ENCODE measurements at regions not wholly inside any gene's neighbourhood (a gene's known extent, or its start where the extent isn't known, plus 50 kb on each side); places are given as distances from the start of the nearest gene placed in this dataset.

DNA sequence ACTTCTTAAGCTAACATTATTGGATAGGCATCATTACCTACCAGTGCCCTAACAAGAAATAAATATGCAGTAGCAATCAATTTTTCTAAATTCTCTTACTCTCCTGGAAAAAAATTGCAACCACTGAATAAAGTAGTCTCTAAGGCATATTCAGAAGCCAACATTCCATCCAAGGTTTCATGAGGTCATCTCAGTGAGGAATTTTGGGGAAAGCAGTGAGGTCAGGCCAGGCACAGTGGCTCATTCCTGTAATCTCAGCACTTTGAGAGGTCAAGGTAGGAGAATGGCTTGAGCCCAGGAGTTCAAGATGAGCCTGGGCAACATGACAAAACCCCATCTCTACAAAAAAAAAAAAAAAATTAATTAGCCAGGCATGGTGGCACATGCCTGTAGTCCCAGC, 75.9 kb upstream of the GHITM start:
- no peak for DNase-seq (ENCODE audit: low read depth)
- TF ChIP-seq, protein P1, sequence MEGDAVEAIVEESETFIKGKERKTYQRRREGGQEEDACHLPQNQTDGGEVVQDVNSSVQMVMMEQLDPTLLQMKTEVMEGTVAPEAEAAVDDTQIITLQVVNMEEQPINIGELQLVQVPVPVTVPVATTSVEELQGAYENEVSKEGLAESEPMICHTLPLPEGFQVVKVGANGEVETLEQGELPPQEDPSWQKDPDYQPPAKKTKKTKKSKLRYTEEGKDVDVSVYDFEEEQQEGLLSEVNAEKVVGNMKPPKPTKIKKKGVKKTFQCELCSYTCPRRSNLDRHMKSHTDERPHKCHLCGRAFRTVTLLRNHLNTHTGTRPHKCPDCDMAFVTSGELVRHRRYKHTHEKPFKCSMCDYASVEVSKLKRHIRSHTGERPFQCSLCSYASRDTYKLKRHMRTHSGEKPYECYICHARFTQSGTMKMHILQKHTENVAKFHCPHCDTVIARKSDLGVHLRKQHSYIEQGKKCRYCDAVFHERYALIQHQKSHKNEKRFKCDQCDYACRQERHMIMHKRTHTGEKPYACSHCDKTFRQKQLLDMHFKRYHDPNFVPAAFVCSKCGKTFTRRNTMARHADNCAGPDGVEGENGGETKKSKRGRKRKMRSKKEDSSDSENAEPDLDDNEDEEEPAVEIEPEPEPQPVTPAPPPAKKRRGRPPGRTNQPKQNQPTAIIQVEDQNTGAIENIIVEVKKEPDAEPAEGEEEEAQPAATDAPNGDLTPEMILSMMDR (conservative IDR thresholded peaks at IDR 0.05; ENCODE audit: low read depth, low read length) = no peak

DNA sequence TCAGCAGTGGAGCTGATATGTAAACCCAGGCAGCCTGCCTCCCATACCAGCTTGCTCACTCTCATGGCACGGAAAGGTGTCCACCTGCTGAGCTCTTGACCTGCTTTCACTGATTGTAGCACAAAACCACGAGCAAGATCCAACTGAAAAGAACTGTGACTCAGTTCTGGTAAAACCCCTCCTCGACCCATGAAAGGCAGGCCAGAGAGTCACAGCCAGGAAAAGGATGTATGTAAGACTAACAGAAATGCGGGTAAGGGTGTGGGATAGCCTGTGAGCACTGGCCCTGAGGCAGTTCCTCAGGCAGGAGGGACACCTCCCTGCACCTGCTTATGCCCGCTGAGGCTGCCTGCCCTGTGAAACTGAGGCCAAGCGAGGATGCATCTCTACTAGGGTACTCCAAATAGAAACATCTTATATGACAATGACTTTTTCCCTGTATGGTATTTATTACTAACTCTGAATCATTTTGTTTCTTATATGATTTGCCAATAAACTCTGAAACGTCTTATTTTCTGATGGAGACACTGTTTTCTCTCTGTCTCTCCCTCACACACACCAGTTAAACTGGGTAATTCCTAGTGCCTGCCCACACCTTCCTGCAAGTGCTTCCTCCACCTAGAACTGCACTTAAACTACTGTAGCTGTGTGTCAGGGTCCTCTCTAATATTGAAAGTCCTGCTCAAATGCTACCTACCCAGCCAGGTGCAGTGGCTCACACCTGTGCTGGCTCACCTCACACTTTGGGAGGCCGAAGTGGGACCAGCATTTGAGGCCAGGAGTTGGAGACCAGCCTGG, 73.3 kb upstream of the GHITM start:
- H3K4me3 ChIP-seq (ENCODE audit: low read depth, low read length) = no peak overlapping the region

More for the DNA sequence above, 75.9 kb upstream of the GHITM start:
- no peak overlapping the region for H3K4me3 ChIP-seq (ENCODE audit: low read depth, low read length)

GRCh38 chr10:84074521-84074920, 64.8 kb upstream of the GHITM start:
- DNase-seq (ENCODE audit: low read depth) = no peak
- TF ChIP-seq, protein P1 (conservative IDR thresholded peaks at IDR 0.05; ENCODE audit: low read depth, low read length) = no peak
- H3K4me3 ChIP-seq (ENCODE audit: low read depth, low read length) = no peak overlapping the region

More for the DNA sequence above, 73.3 kb upstream of the GHITM start:
- TF ChIP-seq, protein P1 (conservative IDR thresholded peaks at IDR 0.05; ENCODE audit: low read depth, low read length) = no peak
- no peak for DNase-seq (ENCODE audit: low read depth)

- no peak for DNase-seq (ENCODE audit: low read depth)
- TF ChIP-seq, protein P1 (conservative IDR thresholded peaks at IDR 0.05; ENCODE audit: low read depth, low read length) = no peak
- no peak overlapping the region for H3K4me3 ChIP-seq (ENCODE audit: low read depth, low read length)
Observed at GRCh38 chr10:84075226-84076046, 63.9 kb upstream of the GHITM start.

DNA sequence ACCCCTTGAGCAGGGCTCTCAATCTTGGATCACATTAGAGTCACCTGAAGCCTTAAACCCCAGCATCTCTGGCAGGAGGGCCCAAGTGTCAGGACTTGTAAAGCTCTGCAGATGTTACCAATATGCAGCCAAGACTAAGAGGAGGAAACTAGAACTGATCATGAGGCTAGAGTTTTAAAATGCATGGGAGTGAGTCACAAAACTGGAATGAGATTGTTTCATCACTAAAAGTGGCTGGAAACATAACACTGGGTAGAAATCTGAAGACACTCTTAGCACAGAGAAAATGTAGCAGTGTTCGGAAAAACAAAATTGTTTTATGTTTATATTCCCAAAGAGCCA, 63.3 kb upstream of the GHITM start:
- peak; percentile 76 for DNase-seq (ENCODE audit: low read depth)
- no peak overlapping the region for H3K4me3 ChIP-seq (ENCODE audit: low read depth, low read length)
- TF ChIP-seq, protein P1 (conservative IDR thresholded peaks at IDR 0.05; ENCODE audit: low read depth, low read length) = no peak

GRCh38 chr10:84076540-84077195, 62.6 kb upstream of the GHITM start:
- peak; percentile 13 for DNase-seq (ENCODE audit: low read depth)

More at GRCh38 chr10:84076540-84077195, 62.6 kb upstream of the GHITM start:
- no peak overlapping the region for H3K4me3 ChIP-seq (ENCODE audit: low read depth, low read length)
- TF ChIP-seq, protein P1 (conservative IDR thresholded peaks at IDR 0.05; ENCODE audit: low read depth, low read length) = peak; percentile 59
